Neural progenitor cell (in vitro differentiated cells): ENCODE measurements at regions not wholly inside any gene's neighbourhood (a gene's known extent, or its start where the extent isn't known, plus 50 kb on each side); places are given as distances from the start of the nearest gene placed in this dataset.

Experiments used
- DNase-seq: peaks from one replicate; pipeline ENCODE4 v3.0.0-alpha.2; 2016; ENCODE audit warnings: low spot score
- H2AFZ ChIP-seq: fragments of 200-600 bp; sonication (generic); replicated peaks from 2 replicates; pipeline ENCODE4 v1.6.1; 2016; ENCODE audit warnings: antibody characterized with exemption
- H3F3A ChIP-seq: fragments of 200-600 bp; sonication (generic); 2 replicates; pipeline ENCODE4 v1.6.1; 2016; ENCODE audit warnings: antibody characterized with exemption, low read depth
- H3K27ac ChIP-seq: fragments of 200-600 bp; sonication (generic); 2 replicates; pipeline ENCODE4 v1.5.1; 2016; ENCODE audit warnings: mild to moderate bottlenecking
- H3K27me3 ChIP-seq: fragments of 200-600 bp; sonication (generic); 2 replicates; pipeline ENCODE4 v1.6.1; 2016; ENCODE audit warnings: mild to moderate bottlenecking, moderate library complexity
- H3K36me3 ChIP-seq: fragments of 200-600 bp; sonication (generic); 2 replicates; pipeline ENCODE4 v1.5.1; 2016
- H3K4me1 ChIP-seq: fragments of 200-600 bp; sonication (generic); 2 replicates; pipeline ENCODE4 v1.6.1; 2016; ENCODE audit warnings: mixed run types
- H3K4me2 ChIP-seq: fragments of 200-600 bp; sonication (generic); 2 replicates; pipeline ENCODE4 v1.6.1; 2016
- H3K4me3 ChIP-seq: fragments of 200-600 bp; sonication (generic); 2 replicates; pipeline ENCODE4 v1.5.1; 2016
- H3K79me2 ChIP-seq: fragments of 200-600 bp; sonication (generic); 2 replicates; pipeline ENCODE4 v1.6.1; 2016; ENCODE audit warnings: low read depth
- H3K9ac ChIP-seq: fragments of 200-600 bp; sonication (generic); 2 replicates; pipeline ENCODE4 v1.6.1; 2016
- H3K9me3 ChIP-seq: fragments of 200-600 bp; sonication (generic); 2 replicates; pipeline ENCODE4 v1.5.1; 2016; ENCODE audit warnings: low read depth
- H4K20me1 ChIP-seq: fragments of 200-600 bp; sonication (generic); 2 replicates; pipeline ENCODE4 v1.6.1; 2016; ENCODE audit warnings: low read depth
- H3K27ac Mint-ChIP-seq: 3 replicates; pipeline ENCODE4 v1.8.0; 2021; ENCODE audit warnings: mixed read lengths
- H3K27me3 Mint-ChIP-seq: 2 replicates; pipeline ENCODE4 v1.8.0; 2022; ENCODE audit warnings: low read depth, mild to moderate bottlenecking, inconsistent platforms, moderate library complexity, mixed read lengths; ENCODE audit not compliant: insufficient read depth
- H3K36me3 Mint-ChIP-seq: 3 replicates; pipeline ENCODE4 v1.8.0; 2021; ENCODE audit warnings: mixed read lengths
- H3K4me1 Mint-ChIP-seq: 3 replicates; pipeline ENCODE4 v1.8.0; 2021; ENCODE audit warnings: mixed read lengths
- H3K4me3 Mint-ChIP-seq: 3 replicates; pipeline ENCODE4 v1.8.0; 2021; ENCODE audit warnings: mild to moderate bottlenecking, moderate library complexity, mixed read lengths
- H3K9me3 Mint-ChIP-seq: 3 replicates; pipeline ENCODE4 v1.8.0; 2020; ENCODE audit warnings: mixed read lengths
- CTCF ChIP-seq: fragments of 200-600 bp; sonication (generic); IDR thresholded peaks from 2 replicates; pipeline ENCODE4 v1.5.1; 2017; ENCODE audit warnings: antibody characterized with exemption, mild to moderate bottlenecking
- EZH2 ChIP-seq: fragments of 200-600 bp; sonication (generic); IDR thresholded peaks from 2 replicates; pipeline ENCODE4 v1.6.1; 2017; ENCODE audit warnings: antibody characterized with exemption, mild to moderate bottlenecking, moderate library complexity
- EZH2phosphoT487 ChIP-seq: fragments of 200-600 bp; sonication (generic); IDR thresholded peaks from 2 replicates; pipeline ENCODE4 v1.6.1; 2017; ENCODE audit warnings: antibody characterized with exemption

GRCh38 chrX:65203545-65203944 lies 227.3 kb upstream of the ZC4H2 start:
- no peak for DNase-seq
- Histone ChIP-seq H3K9me3 (peaks cover 6% of the 10 kb centered on the region), H3K4me1 (no peaks in the 10 kb centered on the region), H3K27ac (no peak overlapping the region), H2AFZ (no peak overlapping the region), H4K20me1 (no peaks in the 10 kb centered on the region), H3K36me3 (no peaks in the 10 kb centered on the region), H3K9ac (no peak overlapping the region), H3K4me2 (no peak overlapping the region), H3K79me2 (no peaks in the 10 kb centered on the region), H3K27me3 (no peaks in the 10 kb centered on the region), H3F3A (no peaks in the 10 kb centered on the region), H3K4me3 (no peak overlapping the region)
- H3K27ac Mint-ChIP-seq: no peak overlapping the region
- no peaks in the 10 kb centered on the region for H3K36me3 Mint-ChIP-seq
- H3K27me3 Mint-ChIP-seq: peaks cover 2% of the 10 kb centered on the region
- no peak overlapping the region for H3K4me3 Mint-ChIP-seq
- no peak for TF ChIP-seq CTCF
- TF ChIP-seq EZH2: no peak
- no peak for TF ChIP-seq EZH2phosphoT487
- no peaks in the 10 kb centered on the region for H3K4me1 Mint-ChIP-seq
- H3K9me3 Mint-ChIP-seq: peaks cover 17% of the 10 kb centered on the region

- H3K4me2 ChIP-seq: peak overlapping the region; percentile 65
- peaks cover 14% of the 10 kb centered on the region for H3F3A ChIP-seq
- peak; percentile 82 for DNase-seq
- Mint-ChIP-seq H3K27me3 (no peaks in the 10 kb centered on the region), H3K4me3 (peak overlapping the region; percentile 78), H3K9me3 (peaks cover 12% of the 10 kb centered on the region), H3K36me3 (no peaks in the 10 kb centered on the region), H3K27ac (peak overlapping the region; percentile 78), H3K4me1 (peaks cover 11% of the 10 kb centered on the region)
- no peak overlapping the region for H3K9ac ChIP-seq
- no peaks in the 10 kb centered on the region for H3K27me3 ChIP-seq
- H3K9me3 ChIP-seq: peaks cover 7% of the 10 kb centered on the region
- peak overlapping the region; percentile 28 for H3K4me3 ChIP-seq
- H3K79me2 ChIP-seq: no peaks in the 10 kb centered on the region
- TF ChIP-seq EZH2phosphoT487: no peak
- no peak for TF ChIP-seq EZH2
- TF ChIP-seq CTCF: peak; percentile 52
- H3K36me3 ChIP-seq: no peaks in the 10 kb centered on the region
- no peak overlapping the region for H2AFZ ChIP-seq
- no peaks in the 10 kb centered on the region for H4K20me1 ChIP-seq
- H3K4me1 ChIP-seq: peaks cover 14% of the 10 kb centered on the region
- H3K27ac ChIP-seq: peak overlapping the region; percentile 57
These were observed 220.6 kb upstream of the ZC4H2 start for GRCh38 chrX:65196758-65197360.

GRCh38 chrX:65195621-65196020 lies 219.4 kb upstream of the ZC4H2 start:
- no peaks in the 10 kb centered on the region for H3K27me3 ChIP-seq
- H3K4me1 Mint-ChIP-seq: peaks cover 11% of the 10 kb centered on the region
- no peak overlapping the region for H3K4me3 ChIP-seq
- no peak for DNase-seq
- H3K27me3 Mint-ChIP-seq: no peaks in the 10 kb centered on the region
- no peaks in the 10 kb centered on the region for H3K79me2 ChIP-seq
- H3K27ac ChIP-seq: no peak overlapping the region
- H3K9me3 Mint-ChIP-seq: peaks cover 9% of the 10 kb centered on the region
- TF ChIP-seq EZH2 (no peak), EZH2phosphoT487 (no peak), CTCF (no peak)
- H2AFZ ChIP-seq: no peak overlapping the region
- no peak overlapping the region for H3K4me3 Mint-ChIP-seq
- H3K4me2 ChIP-seq: peak overlapping the region; percentile 65
- no peaks in the 10 kb centered on the region for H3K36me3 ChIP-seq
- H3K9ac ChIP-seq: no peak overlapping the region
- H3K9me3 ChIP-seq: peaks cover 7% of the 10 kb centered on the region
- no peaks in the 10 kb centered on the region for H3K36me3 Mint-ChIP-seq
- H3K4me1 ChIP-seq: peaks cover 14% of the 10 kb centered on the region
- H4K20me1 ChIP-seq: no peaks in the 10 kb centered on the region
- no peak overlapping the region for H3K27ac Mint-ChIP-seq
- peaks cover 14% of the 10 kb centered on the region for H3F3A ChIP-seq
